SKM-1 treated with dmso at 0.1 percent for 144 hours (cell line): ENCODE measurements at regions not wholly inside any gene's neighbourhood (a gene's known extent, or its start where the extent isn't known, plus 50 kb on each side); places are given as distances from the start of the nearest gene placed in this dataset.

ENCODE experiments used
- DNase-seq: peaks from one replicate; lab custom pipeline; 2025; ENCODE audit not compliant: unreplicated experiment; lab: John Stamatoyannopoulos, UW

DNA sequence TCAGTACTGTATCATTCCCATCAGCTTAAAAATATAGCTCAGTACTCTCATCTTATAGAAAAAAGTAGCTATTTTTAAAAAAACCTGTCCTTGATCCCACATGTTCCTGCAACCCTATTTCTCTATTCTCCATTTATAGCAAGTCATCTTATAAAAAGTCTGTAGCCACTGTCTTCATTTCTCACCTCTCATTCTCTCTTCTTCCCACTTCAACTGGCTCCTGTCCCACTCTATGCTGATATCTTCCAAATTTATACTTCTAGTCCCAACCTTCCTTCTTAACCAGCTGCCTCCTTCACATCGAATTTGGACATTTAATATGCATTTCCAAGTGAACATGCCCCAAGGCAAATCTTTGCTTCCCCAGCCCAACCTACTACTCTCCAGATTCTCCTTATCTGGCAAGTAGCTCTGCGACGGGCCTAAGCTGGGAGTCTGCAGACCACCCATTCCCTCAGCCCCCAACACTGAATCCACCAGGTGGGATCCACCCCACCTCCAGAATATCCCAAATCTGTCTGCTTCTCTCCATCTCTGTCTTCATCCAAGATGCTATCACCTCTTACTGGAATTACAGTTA, 52.0 kb upstream of the TANC2 start:
- DNase-seq = no peak

DNA sequence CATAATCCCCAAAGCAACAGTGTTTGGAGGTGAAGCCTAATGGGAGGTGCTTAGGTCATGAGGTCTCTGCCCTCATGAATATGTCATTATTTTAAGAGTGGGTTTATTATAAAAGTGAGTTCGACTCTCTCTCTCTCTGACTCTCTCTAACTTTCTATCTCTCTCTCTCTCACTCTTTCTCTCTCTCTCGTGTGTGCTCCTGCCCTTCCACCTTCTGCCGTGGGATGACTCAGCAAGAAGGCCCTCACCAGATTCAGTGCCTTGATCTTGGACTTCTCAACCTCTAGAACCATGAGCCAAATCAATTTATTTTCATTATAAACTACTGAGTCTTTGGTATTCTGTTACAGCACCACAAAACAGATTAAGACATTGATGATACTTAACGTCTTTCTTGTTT, 53.7 kb upstream of the TANC2 start:
- no peak for DNase-seq

DNA sequence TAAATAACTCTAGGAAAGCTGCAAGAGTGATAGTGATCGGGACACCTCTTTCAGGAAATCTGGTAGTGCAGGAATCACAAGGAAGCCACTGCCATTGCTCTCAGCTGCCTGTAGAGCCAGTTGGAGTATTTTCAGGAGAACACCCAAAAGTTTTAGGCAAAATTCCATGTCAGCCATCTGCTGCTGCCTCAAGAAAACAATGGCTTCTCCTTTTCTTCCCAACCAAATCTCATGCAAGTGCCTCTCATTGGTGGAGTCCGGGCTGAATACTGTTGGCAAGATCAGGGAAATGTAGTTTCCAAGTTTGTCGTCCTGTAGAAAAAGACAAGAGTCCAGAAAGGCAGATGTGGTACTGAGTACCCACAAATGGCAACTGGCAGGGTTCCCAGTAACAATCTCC, 54.9 kb upstream of the TANC2 start:
- no peak for DNase-seq

DNA sequence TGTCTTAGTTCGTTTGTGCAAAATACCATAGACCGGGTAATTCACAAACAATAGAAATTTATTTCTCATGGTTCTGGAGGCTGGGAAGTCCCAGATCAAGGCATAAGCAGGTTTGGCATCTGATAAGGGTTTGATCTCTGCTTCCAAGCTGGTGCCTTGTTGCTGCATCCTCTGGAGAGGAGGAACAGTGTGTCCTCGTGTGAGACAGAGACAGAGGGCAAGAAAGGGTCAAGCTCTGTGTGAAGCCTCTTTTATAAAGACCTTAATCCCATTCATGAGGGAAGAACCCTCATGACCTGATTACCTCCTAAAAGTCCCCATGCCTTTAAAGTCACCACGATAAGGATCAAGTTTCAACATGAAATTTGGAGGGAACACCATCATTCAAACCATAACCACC, 55.8 kb upstream of the TANC2 start:
- DNase-seq = no peak

DNA sequence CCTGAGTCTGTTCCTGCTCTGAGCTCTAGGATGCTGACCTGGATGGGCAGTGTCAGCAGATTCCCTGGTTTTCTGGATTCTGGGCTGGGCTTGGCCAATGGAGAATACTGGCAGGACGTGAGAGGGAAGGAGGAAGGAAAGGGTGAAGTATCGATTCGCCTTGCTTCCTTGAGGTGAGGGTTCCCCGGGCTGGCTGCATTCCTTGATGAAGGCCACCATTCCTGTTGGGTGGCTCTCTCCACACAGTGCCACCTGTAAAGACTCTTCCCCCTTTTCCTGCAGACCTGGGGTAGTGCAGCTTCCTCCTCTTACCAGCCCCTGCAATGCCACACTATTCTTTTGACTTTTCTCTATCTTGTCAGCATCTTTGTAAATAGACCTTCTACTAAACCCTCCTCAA, 58.1 kb upstream of the TANC2 start:
- DNase-seq = no peak

DNA sequence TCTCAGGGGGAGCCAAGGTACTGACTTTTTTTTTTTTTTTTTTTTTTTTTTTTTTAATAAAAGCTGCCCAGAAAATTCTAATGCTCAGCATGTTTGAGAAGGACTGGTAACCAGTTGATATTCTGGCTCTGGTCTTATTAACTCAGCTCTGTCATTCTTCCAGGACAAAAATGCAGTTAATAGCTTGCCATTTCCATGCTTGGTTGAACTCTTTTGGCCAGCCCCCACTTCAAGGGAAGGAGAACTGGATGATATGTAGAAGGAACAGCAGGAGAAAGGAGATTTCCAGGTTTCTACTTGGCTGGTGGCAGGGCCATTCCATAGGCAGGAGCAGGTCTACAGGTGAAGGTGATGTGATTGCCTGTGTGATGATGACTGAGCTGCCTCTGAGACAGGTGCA, 59.2 kb upstream of the TANC2 start:
- DNase-seq = no peak

DNA sequence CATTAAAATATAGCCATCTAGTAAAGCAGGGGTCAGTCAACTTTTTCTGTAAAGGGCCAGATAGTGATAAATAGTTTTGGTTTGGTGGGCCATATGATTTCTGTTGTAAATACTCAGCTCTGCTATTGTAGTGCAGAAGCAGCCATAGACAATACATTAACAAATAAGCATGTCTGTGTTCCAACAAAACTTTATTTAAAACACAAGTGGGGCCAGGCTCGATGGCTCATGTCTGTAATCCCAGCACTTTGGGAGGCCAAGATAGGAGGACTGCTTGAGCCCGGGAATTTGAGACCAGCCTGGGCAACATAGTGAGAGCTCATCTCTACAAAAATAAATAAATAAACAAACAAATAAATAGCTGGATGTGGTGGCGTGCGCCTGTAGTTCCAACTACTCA, 60.8 kb upstream of the TANC2 start:
- DNase-seq = no peak

DNA sequence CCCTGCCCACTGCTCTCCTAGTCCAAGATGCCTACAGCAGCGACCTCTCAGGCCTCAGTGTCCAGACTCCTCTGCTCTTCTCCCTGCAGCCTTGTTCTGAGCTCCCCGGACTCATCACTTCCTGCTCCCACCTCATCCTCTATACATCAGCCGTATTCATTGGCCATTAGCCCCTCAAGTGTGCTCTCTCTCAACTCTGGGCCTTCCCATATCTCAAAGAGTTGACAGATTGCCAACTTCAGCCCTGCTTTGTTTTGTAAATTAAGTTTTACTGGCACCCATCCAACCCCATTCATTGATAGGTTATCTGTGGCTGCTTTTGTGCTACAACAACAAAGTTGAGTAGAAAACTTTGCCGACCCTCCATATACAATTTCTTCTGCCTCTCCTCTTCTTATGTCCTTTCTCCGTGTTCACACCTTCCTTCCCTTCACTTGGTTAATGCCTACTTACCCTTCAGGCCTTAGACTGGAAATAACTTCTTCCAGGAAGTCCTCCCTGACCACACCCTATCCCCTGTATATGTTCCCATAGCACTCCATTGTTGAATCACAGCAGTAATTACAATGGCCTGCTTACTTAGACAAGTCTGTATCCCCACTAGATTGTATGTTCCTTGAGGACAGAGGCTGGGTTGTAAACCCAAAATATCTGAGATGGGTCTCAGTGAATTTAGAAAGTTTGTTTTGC, 63.4 kb upstream of the TANC2 start:
- DNase-seq = no peak

DNA sequence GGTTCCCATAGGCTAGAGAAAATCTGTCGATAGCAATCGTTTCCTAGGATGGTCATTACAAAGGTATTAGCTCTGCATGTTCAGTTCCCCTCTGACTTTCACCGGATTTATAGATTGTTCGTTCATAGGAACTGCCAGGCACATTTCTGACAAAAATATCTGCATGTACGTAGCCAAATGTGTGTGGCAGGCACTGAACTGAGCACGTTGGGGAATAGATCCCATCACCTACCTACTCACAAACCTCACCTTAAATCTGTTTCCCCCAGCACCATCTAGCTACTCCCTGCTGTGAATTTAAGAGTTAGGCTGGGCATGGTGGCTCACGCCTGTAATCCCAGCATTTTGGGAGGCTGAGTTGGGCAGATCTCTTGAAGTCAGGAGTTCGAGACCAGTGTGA, 64.5 kb upstream of the TANC2 start:
- no peak for DNase-seq

DNA sequence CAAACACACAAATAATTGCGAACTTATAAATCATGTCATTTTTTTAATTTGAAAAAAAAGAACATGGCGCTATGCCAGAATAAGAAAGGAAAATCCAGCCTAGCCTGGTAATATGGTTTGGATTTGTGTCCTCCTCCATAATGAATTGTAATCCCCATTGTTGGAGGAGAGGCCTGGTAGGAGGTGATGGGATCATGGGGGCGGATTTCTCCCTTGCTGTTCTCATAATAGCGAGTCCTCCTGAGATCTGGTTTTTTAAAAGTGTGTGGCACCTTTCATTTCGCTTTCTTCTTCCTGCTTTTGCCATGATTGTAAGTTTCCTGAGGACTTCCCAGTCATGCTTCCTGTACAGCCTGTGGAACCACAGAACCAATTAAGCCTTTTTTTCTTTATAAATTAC, 65.9 kb upstream of the TANC2 start:
- no peak for DNase-seq

DNA sequence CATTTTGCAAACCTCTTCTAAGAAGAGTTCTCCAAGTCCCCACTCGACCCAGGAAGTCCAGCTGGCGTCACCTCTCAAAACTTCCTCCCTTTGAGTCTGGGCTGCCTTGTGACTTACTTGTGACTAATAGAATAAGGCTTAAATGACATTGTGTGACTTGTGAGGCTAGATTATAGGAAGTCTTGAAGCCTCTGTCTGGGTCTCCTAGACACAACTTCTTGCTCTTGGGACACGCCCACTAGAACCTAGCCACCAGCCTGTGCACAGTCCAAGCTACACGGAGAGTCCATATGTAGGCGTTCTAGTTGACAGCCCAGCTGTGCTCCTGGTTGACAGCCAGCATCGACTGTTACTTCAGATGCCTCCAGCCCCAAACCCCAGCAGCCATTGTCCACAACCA, 66.7 kb upstream of the TANC2 start:
- DNase-seq = no peak

DNA sequence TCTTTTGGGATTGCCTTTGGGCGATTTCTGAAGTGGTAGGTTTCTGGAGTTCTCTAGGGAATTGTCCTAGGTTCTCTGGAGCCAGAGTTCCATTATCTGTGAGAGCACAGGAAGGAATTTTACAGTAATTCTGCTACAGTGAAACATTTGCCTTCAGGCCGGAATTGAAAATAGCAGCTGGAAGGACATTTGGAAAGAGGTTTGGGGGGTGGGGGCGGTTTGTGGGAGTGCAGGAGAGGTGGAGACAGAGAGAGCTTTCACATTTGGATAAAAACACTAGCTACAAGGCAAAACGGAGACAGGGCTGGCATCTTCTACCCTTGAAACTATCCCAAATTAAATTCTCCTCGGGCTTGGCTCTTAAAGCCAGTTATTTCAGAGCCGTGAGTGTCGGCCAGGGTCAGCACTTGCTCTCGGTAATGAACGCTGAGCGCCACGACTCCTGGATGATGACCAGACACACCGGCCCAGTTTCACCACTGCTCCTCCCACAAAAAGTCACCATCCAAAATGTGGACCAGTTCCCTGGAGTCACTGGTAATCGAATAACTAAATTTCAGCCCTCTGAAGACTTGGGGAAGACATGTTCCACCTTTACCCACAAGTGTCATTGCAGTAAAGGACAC, 67.7 kb upstream of the TANC2 start:
- DNase-seq = no peak

DNA sequence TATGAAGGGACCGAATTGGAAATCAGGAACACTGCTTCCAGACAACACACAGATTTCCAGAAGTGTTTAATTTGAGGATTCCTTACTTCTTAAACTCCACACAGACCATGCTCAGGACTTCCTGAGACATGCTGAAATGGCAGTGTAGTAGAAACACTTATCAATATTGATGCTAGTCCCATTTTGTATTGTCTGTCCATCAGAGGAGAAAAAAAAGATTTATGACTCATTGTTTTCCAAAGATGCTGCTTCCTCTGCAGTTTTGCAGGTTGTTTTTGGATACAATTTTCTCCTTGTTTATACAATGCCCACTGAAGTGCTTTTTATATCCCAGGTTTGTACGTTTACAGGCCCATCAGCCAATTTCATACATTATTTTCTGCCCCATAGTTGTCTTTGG, 68.3 kb upstream of the TANC2 start:
- no peak for DNase-seq

DNA sequence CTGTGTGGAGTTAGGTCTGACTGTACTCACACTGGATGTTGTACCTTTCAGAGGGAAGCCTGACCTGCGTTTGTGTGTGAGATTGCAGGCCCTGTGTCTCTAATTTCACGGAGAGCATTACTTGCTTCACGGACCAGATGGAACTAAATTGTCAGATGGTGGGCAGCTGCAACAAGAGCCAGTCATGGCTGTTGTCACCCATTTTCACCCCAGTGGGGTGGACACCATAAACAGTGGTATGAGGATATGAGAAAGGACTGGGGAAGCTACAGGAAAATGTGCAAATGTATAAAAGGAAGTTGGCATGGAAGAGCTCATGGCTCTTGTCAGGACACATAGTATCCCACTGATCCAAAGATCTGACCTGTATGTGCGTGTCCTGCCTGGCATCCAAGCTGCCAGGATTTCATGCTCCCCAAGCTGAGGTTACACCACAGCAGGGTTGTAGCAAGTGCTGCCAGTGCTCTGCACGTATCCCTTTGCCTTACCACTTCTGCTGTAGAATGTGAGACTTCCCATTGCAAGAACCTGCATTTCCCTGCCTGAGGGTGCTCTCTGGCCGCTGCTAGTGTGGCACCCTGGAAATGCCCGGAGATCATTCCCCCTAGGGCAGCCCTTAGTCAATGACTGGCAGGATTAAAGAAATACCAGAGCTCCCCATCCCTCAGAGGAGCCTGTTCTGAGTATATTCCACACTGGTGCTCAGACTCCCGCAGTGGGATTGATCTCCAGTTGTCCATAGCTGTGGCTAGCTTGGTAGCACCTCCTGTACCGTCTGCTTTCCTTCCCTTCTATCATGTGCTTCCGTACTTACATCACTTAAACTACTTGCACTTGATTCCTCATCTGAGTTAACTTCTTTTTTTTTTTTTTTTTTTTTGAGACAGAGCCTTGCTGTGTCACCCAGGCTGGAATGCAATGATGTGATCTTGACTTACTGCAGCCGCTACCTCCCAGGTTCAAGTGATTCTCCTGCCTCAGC, 70.4 kb upstream of the TANC2 start:
- DNase-seq = peak; percentile 56

DNA sequence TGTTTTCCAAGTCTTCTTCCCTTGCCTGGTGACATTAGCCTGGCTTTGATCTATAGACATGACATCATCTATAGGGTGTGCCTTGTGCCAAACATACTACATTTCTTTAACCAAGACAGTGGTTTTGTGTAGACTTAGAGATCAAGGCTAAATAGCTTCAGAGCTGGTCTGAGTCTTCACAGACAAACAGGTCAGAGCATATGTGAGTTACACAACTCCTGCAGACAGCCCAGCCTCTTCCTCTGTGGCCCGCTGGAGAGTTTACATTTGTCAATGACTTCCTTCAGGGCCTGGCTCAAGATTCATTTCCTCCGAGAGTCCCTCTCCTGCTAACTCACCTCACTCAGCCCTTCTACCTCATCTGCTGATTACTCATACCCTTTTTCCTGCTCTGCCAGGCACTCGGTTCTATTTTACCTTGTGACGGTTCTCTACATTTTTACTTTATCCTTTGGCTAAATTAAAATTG, 73.1 kb upstream of the TANC2 start:
- DNase-seq = peak; percentile 95

DNA sequence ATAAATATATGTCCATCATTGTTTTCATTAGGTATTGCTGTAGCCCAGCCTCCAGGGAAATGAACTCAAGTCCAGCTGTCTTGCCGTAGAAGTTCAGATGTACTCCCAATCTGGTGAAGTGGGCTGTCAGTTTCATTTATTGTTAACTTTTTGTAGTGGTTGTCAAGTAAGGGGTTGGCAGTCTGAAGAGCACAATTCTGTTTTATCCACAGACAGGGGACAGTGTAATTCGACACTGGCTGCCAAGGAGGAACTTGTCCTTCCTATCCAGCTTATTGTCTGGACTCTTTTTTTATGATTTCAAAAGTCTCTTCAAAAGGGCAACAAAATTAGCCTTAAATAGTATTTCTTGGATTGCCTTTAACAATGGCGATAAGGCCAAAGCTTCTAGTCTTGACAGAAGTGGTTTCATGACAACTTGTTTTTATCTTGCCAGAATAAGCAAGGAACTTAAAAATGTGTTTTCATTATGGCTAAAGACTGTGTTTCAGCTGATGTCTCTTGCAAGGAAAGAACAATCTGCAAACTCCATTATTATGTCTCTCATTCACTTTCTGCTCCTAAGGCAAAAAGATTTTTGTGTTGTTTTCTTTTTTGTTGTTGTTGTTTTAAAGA, 73.9 kb upstream of the TANC2 start:
- no peak for DNase-seq

DNA sequence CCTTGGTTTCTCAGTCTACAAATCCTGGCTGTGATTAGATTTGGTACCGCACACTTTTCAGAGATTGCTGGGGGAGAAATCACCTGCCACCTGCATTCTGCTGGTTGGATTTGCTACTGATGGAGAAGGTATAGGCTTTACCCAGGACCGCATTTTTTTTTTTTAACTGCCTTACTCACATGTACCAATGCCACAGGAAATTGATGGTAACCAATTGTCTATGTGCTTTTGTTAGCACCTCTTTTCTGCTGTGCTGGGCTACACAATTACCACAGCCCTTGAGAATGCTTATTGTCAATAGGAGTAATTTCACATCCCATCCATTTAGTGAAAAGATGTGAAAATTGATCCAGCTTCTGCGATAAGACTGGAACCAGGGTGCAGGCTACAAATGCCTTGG, 74.4 kb upstream of the TANC2 start:
- DNase-seq = no peak

DNA sequence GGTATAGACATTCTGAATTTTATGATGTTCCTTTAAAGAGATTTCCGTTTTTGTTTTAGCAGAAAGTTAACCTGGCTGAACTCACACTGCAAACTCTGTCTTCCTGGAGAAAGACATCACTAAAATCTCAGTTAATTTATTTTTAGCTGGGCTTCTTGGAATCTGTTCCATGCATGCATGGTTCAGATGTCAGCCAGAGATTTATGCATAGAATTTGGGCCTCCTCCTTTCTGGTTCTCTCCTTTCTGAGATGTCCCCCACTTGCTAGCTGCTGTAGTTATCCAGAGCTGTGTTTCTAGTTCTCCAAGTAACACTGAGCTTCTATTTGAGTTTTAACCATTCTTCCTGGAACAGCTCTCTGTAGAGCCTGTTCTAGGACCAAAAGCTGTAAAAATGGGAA, 77.3 kb upstream of the TANC2 start:
- DNase-seq = no peak

DNA sequence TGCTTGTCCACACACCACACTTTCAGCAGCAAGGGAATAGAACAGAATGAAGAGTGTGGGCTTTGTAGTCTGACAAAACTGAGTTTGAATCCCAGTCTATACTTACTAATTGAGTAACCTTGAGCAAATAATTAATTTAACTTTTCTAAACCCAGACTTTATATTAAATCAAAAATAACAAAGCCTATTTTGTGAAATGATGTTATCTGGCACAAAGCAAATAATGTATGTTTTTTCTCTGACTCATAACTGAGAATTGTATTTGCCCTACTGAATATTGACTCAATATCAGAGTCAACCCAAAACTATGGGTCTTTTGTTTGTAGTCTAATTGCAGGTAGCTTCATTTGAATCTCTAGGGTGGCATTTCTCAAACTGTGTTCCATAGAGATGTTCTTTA, 77.9 kb upstream of the TANC2 start:
- no peak for DNase-seq

DNA sequence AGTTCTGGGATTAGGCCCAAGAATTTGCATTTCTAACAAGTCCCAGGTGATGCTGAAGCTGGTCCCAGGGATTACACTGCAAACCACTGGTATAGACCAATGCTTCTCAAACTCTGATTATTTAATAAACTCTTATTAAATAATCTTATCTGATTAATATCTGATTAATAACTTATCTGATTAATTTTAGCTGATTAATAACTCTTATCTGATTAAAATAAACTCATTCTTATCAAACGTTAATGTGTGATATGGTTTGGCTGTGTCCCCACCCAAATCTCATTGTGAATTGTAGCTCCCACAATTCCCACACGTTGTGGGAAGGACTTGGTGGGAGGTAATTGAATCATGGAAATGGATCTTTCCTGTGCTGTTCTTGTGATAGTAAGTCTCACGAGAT, 78.6 kb upstream of the TANC2 start:
- no peak for DNase-seq

DNA sequence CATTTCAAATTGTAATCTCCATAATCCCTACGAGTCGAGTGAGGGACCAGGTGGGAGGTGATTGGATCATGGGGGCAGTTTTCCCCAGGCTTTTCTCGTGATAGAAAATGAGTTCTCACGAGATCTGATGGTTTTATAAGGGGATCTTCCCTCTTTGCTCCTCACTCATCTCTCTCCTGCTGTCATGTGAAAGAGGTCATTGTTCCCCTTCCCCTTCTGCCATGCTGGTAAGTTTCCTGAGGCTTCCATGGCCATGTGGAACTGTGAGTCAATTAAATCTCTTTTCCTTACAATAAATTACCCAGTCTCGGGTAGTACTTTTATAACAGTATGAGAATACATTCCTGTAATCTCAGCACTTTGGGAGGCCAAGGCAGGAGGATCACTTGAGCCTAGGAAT, 76.7 kb upstream of the MARCHF10 start:
- DNase-seq = no peak
